ENCODE measurements at regions not wholly inside any gene's neighbourhood (a gene's known extent, or its start where the extent isn't known, plus 50 kb on each side); places are given as distances from the start of the nearest gene placed in this dataset.

DNA sequence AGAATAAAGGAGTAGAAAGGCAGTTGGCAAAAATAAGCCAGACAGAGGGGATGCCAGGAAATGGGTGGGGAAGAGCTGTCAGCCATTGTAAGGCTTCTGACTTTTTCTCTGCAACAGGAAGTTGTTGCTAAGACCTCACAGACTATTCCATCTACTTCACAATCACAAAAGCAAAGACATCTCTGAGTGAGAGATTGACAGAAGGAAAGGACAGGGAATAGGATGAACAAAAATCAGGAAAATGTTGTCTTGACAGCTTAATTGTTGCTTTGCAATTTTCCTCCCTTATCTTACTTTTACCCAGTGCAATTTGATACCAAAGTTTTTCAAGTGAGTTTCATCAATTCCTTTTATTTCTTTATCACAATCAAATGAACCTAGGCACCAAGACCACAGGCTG lies 291.2 kb downstream of the CBLN4 start:
- TF ChIP-seq, protein P1, sequence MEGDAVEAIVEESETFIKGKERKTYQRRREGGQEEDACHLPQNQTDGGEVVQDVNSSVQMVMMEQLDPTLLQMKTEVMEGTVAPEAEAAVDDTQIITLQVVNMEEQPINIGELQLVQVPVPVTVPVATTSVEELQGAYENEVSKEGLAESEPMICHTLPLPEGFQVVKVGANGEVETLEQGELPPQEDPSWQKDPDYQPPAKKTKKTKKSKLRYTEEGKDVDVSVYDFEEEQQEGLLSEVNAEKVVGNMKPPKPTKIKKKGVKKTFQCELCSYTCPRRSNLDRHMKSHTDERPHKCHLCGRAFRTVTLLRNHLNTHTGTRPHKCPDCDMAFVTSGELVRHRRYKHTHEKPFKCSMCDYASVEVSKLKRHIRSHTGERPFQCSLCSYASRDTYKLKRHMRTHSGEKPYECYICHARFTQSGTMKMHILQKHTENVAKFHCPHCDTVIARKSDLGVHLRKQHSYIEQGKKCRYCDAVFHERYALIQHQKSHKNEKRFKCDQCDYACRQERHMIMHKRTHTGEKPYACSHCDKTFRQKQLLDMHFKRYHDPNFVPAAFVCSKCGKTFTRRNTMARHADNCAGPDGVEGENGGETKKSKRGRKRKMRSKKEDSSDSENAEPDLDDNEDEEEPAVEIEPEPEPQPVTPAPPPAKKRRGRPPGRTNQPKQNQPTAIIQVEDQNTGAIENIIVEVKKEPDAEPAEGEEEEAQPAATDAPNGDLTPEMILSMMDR (IDR thresholded peaks at IDR 0.05) = no peak
- no peak for TF ChIP-seq EZH2 (IDR thresholded peaks at IDR 0.05; ENCODE audit: borderline replicate concordance, insufficient read depth, low read depth, low read length, poor library complexity, severe bottlenecking)
